ENCODE measurements at regions not wholly inside any gene's neighbourhood (a gene's known extent, or its start where the extent isn't known, plus 50 kb on each side); places are given as distances from the start of the nearest gene placed in this dataset.

GRCh38 chr5:2861605-2862004, 110.1 kb upstream of the IRX2 start:
- intact Hi-C loops (cut with micrococcal nuclease), result no loop called here
- Mint-ChIP-seq H3K27me3 (no peaks in the 10 kb centered on the region), H3K27ac (no peak overlapping the region), H3K9me3 (peaks cover 48% of the 10 kb centered on the region), H3K36me3 (ENCODE audit: low read depth) (no peaks in the 10 kb centered on the region), H3K4me1 (ENCODE audit: low read depth) (no peaks in the 10 kb centered on the region), H3K4me3 (no peak overlapping the region)

GRCh38 chr5:2860101-2860500, 108.6 kb upstream of the IRX2 start:
- Mint-ChIP-seq H3K27me3 (no peaks in the 10 kb centered on the region), H3K4me1 (ENCODE audit: low read depth) (no peaks in the 10 kb centered on the region), H3K36me3 (ENCODE audit: low read depth) (no peaks in the 10 kb centered on the region), H3K4me3 (no peak overlapping the region), H3K27ac (no peak overlapping the region), H3K9me3 (peaks cover 39% of the 10 kb centered on the region)
- intact Hi-C loops (cut with micrococcal nuclease), result no loop called here

DNA sequence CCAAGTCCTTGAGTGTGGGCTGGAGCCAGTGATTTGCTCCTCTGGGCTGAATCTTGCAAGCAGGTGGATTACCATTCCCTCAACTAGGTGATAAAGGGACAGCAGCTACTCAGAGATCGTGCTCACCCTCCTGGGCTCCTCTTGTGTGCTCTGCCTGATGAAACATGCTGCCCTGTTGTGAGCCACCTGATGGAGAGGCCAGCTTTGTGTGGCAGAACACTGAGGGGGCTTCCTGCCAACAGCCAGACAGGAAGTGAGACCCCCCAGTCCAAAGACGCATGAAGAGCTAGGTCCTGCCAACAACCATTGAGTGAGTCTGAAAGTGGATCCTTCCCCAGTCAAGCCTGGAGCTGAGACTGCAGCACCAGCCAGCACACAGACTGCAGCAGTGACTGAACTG, 106.4 kb upstream of the IRX2 start:
- Mint-ChIP-seq H3K4me1 (ENCODE audit: low read depth) (no peaks in the 10 kb centered on the region), H3K9me3 (peaks cover 31% of the 10 kb centered on the region), H3K4me3 (no peak overlapping the region), H3K36me3 (ENCODE audit: low read depth) (no peaks in the 10 kb centered on the region), H3K27ac (no peak overlapping the region), H3K27me3 (no peaks in the 10 kb centered on the region)
- intact Hi-C loops (cut with micrococcal nuclease), result no loop called here

DNA sequence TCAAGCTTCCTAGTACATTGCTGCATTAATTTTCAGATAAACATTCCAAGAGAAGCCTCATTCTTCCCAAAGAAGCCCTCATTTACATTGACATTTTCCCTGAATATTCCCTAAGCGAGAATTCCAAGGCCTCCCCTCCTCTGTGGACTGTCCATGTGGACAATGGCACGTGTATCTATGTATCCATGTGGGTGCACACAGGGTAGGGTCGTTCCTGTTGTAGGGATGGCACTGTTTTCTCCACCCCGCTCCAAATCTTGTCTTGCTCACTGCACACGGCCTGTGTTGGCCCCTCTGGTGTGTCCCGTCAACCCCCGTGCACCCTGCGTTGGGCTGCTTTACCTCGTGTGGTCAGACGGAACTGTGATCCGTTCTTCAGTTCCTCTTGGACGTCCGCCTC, 104.7 kb upstream of the IRX2 start:
- H3K27me3 Mint-ChIP-seq, result no peaks in the 10 kb centered on the region
- no peak overlapping the region for H3K4me3 Mint-ChIP-seq
- H3K9me3 Mint-ChIP-seq, result peaks cover 19% of the 10 kb centered on the region
- intact Hi-C loops (cut with micrococcal nuclease), result no loop called here
- no peak overlapping the region for H3K27ac Mint-ChIP-seq
- H3K36me3 Mint-ChIP-seq (ENCODE audit: low read depth), result no peaks in the 10 kb centered on the region
- no peaks in the 10 kb centered on the region for H3K4me1 Mint-ChIP-seq (ENCODE audit: low read depth)

- H3K9me3 Mint-ChIP-seq, result peaks cover 19% of the 10 kb centered on the region
- H3K36me3 Mint-ChIP-seq (ENCODE audit: low read depth), result no peaks in the 10 kb centered on the region
- no peak overlapping the region for H3K4me3 Mint-ChIP-seq
- H3K27ac Mint-ChIP-seq, result no peak overlapping the region
- intact Hi-C loops (cut with micrococcal nuclease), result no loop called here
- H3K27me3 Mint-ChIP-seq, result no peaks in the 10 kb centered on the region
- no peaks in the 10 kb centered on the region for H3K4me1 Mint-ChIP-seq (ENCODE audit: low read depth)
These were observed 101.0 kb upstream of the IRX2 start for GRCh38 chr5:2852446-2852845.

DNA sequence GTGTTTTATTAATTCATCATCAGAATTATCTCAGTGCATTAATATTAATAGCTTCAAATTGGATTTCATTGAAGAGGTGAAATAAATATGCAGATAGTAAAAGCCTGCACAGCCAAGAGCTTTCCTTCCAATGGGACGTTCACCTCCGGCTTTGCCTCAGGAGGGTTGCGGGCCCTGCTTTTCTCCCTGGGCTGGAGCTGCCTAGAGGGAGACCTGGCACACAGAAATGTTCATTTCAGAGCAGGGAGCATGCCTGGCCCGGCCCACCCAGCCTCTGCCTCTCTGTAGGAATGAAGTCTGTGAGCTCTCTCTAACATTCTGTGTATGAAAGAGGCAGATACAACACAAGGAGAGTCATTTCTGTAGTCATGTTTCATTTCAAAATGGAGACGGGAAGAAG, 100.4 kb upstream of the IRX2 start:
- Mint-ChIP-seq H3K36me3 (ENCODE audit: low read depth) (no peaks in the 10 kb centered on the region), H3K27ac (no peak overlapping the region), H3K9me3 (peaks cover 19% of the 10 kb centered on the region), H3K4me1 (ENCODE audit: low read depth) (no peaks in the 10 kb centered on the region), H3K4me3 (no peak overlapping the region), H3K27me3 (no peaks in the 10 kb centered on the region)
- intact Hi-C loops (cut with micrococcal nuclease), result no loop called here

DNA sequence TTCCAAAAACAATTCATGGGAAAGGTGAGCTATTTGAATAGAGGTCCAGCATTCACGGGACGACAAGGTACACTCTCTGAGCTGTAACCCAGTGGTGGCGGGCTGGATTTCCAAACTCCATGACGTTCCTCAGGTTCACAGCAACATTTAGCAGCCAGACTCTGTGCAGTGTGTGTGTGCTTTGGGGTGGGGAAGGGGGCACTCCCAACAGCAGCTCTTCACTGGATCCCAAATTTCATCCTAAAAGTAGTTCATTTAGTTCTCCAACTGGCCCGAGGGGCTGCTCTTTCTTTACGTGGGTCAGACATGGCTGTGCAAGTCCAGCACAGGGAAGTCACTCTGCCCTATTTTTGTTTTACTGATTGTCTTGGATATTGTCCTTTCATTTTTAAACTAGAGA, 98.0 kb upstream of the IRX2 start:
- Mint-ChIP-seq H3K9me3 (peaks cover 13% of the 10 kb centered on the region), H3K4me3 (no peak overlapping the region), H3K27ac (no peak overlapping the region), H3K36me3 (ENCODE audit: low read depth) (no peaks in the 10 kb centered on the region), H3K27me3 (no peaks in the 10 kb centered on the region), H3K4me1 (ENCODE audit: low read depth) (no peaks in the 10 kb centered on the region)
- intact Hi-C loops (cut with micrococcal nuclease), result no loop called here

- Mint-ChIP-seq H3K36me3 (ENCODE audit: low read depth) (no peaks in the 10 kb centered on the region), H3K4me1 (ENCODE audit: low read depth) (no peaks in the 10 kb centered on the region), H3K9me3 (peaks cover 5% of the 10 kb centered on the region), H3K27ac (no peak overlapping the region), H3K4me3 (no peak overlapping the region), H3K27me3 (no peaks in the 10 kb centered on the region)
- intact Hi-C loops (cut with micrococcal nuclease), result no loop called here
These were observed 97.1 kb upstream of the IRX2 start for GRCh38 chr5:2848619-2849018.

GRCh38 chr5:2847608-2848007, 96.1 kb upstream of the IRX2 start:
- no peak overlapping the region for H3K4me3 Mint-ChIP-seq

GRCh38 chr5:2841208-2841607, 89.7 kb upstream of the IRX2 start:
- no peak overlapping the region for H3K27ac Mint-ChIP-seq
- H3K9me3 Mint-ChIP-seq, result peaks cover 28% of the 10 kb centered on the region
- no peaks in the 10 kb centered on the region for H3K27me3 Mint-ChIP-seq
- intact Hi-C loops (cut with micrococcal nuclease), result no loop called here
- H3K4me3 Mint-ChIP-seq, result no peak overlapping the region
- no peaks in the 10 kb centered on the region for H3K36me3 Mint-ChIP-seq (ENCODE audit: low read depth)
- no peaks in the 10 kb centered on the region for H3K4me1 Mint-ChIP-seq (ENCODE audit: low read depth)

More at GRCh38 chr5:2847608-2848007, 96.1 kb upstream of the IRX2 start:
- H3K27ac Mint-ChIP-seq, result no peak overlapping the region
- no peaks in the 10 kb centered on the region for H3K4me1 Mint-ChIP-seq (ENCODE audit: low read depth)
- no peaks in the 10 kb centered on the region for H3K36me3 Mint-ChIP-seq (ENCODE audit: low read depth)
- no peaks in the 10 kb centered on the region for H3K27me3 Mint-ChIP-seq
- H3K9me3 Mint-ChIP-seq, result no peaks in the 10 kb centered on the region
- intact Hi-C loops (cut with micrococcal nuclease), result no loop called here

DNA sequence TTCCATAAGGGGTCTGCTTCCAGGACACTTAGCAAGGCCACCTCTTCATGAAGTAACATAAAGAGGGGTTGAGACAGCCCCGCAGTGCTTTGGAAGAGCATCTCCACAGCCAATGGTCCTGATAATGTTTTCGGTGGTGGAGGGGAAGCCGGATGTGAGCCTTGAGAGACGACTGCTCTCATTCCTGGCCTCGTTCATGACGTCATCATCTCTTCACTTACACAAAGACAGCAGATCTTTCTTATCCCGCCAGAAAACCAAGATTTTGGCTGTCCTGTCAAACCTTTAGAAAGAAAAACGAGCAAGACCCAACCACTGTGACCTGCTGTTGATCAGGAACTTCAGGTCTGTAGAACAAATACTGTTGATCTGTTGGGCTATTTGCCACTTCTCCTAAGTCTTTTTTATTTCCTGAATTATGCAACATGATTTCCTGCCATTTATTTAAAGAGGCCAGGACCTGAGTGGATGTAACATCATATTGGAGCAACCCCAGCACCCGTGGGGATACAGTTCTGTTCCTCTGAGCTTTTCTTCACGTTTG, 89.0 kb upstream of the IRX2 start:
- intact Hi-C loops (cut with micrococcal nuclease), result no loop called here
- no peak overlapping the region for H3K4me3 Mint-ChIP-seq
- no peaks in the 10 kb centered on the region for H3K4me1 Mint-ChIP-seq (ENCODE audit: low read depth)
- peaks cover 36% of the 10 kb centered on the region for H3K9me3 Mint-ChIP-seq
- H3K27me3 Mint-ChIP-seq, result no peaks in the 10 kb centered on the region
- no peak overlapping the region for H3K27ac Mint-ChIP-seq
- no peaks in the 10 kb centered on the region for H3K36me3 Mint-ChIP-seq (ENCODE audit: low read depth)

- H3K4me1 Mint-ChIP-seq (ENCODE audit: low read depth), result no peaks in the 10 kb centered on the region
- H3K9me3 Mint-ChIP-seq, result peaks cover 43% of the 10 kb centered on the region
- no peaks in the 10 kb centered on the region for H3K27me3 Mint-ChIP-seq
- no peak overlapping the region for H3K27ac Mint-ChIP-seq
- no peak overlapping the region for H3K4me3 Mint-ChIP-seq
- H3K36me3 Mint-ChIP-seq (ENCODE audit: low read depth), result no peaks in the 10 kb centered on the region
- intact Hi-C loops (cut with micrococcal nuclease), result no loop called here
These were observed 84.7 kb upstream of the IRX2 start for GRCh38 chr5:2836133-2836532.

DNA sequence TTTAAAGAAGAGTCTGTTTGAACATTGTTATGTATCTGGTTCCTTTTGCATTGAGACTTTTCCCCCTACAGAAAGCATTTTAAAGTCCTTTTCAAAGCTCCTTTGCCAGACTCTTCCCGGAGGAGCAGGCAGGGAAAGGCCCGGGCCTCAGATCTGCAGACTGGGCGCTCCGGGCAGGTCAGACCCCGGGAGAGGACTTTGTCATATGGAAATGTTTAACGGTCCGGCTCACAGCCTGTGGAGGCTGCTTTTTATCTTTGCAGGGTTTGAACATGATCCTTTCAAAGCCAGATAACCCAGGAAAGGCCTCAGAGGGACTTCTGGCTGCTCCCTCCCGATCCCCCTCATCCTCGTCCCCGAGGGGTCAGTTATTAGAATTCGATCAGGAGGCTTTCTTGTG, 82.1 kb upstream of the IRX2 start:
- peaks cover 24% of the 10 kb centered on the region for H3K9me3 Mint-ChIP-seq

DNA sequence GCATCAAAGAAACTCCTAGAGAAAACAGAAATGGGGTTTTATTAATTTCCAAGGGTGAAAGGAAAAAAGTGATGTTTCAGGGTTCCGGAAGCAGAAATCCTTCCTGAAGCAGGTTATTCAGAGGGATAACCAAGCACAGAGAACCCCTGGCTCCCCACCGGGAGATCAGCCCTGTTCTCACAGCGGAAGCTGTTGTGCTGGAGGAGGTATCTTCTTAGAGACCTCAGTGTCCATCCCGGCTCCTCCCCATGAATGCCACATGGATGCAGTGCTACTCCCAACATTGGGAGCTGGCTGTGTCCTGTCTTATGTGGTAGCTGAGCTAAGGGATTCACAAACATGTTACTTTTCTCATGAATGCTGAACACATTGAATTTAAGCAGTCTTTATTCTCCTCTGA, 80.9 kb upstream of the IRX2 start:
- no peaks in the 10 kb centered on the region for H3K27me3 Mint-ChIP-seq
- peaks cover 17% of the 10 kb centered on the region for H3K9me3 Mint-ChIP-seq
- intact Hi-C loops (cut with micrococcal nuclease), result no loop called here
- H3K4me3 Mint-ChIP-seq, result no peak overlapping the region
- H3K4me1 Mint-ChIP-seq (ENCODE audit: low read depth), result no peaks in the 10 kb centered on the region
- no peaks in the 10 kb centered on the region for H3K36me3 Mint-ChIP-seq (ENCODE audit: low read depth)
- no peak overlapping the region for H3K27ac Mint-ChIP-seq

More for the DNA sequence above, 82.1 kb upstream of the IRX2 start:
- intact Hi-C loops (cut with micrococcal nuclease), result no loop called here
- Mint-ChIP-seq H3K4me1 (ENCODE audit: low read depth) (no peaks in the 10 kb centered on the region), H3K4me3 (no peak overlapping the region), H3K27me3 (no peaks in the 10 kb centered on the region), H3K27ac (no peak overlapping the region), H3K36me3 (ENCODE audit: low read depth) (no peaks in the 10 kb centered on the region)

DNA sequence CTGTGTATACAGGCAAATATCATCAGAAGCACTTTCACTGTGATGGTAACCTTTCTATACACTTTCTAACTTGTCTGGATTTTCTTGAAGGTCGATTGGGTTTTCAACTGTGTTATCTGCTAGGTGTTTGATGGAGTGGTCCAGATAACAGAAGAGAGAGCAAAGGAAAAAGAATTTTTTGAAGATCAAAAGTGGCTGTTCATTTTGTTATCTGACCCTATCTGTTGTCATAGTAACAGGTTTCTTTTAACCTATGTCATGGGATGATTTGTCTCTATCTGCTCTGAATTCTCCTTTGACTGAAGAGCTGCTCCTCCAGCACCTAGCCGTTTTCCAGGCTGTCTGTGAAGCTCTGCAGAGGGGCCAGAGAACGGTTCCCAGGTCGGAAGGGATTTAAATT, 77.8 kb upstream of the IRX2 start:
- Mint-ChIP-seq H3K27me3 (no peaks in the 10 kb centered on the region), H3K27ac (no peak overlapping the region), H3K36me3 (ENCODE audit: low read depth) (no peaks in the 10 kb centered on the region), H3K4me1 (ENCODE audit: low read depth) (no peaks in the 10 kb centered on the region), H3K4me3 (no peak overlapping the region), H3K9me3 (peaks cover 22% of the 10 kb centered on the region)
- intact Hi-C loops (cut with micrococcal nuclease), result no loop called here
